C4-2B (cell line): ENCODE measurements at regions not wholly inside any gene's neighbourhood (a gene's known extent, or its start where the extent isn't known, plus 50 kb on each side); places are given as distances from the start of the nearest gene placed in this dataset.
"Not testable (repeated sequence)": the region's sequence is repeated elsewhere in the genome, so short reads cannot be mapped to it uniquely, and the experiment has no call there.

Experiments used
- ZFX ChIP-seq: fragments of 450-650 bp; IDR thresholded peaks from 2 replicates; pipeline ENCODE4 v1.6.1; 2017
- TF ChIP-seq, protein P1 (sequence below): fragments of 450-650 bp; conservative IDR thresholded peaks from 2 replicates; pipeline ENCODE4 v1.5.1; 2017; ENCODE audit warnings: mild to moderate bottlenecking

DNA sequence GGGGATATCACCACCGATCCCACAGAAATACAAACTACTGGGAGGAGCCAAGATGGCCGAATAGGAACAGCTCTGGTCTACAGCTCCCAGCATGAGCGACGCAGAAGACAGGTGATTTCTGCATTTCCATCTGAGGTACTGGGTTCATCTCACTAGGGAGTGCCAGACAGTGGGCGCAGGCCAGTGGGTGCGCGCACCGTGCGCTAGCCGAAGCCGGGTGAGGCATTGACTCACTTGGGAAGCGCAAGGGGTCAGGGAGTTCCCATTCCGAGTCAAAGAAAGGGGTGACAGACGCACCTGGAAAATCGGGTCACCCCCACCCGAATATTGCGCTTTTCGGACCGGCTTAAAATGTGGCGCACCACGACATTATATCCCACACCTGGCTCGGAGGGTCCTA is 261.2 kb downstream of the RMST start:
- TF ChIP-seq, protein P1, sequence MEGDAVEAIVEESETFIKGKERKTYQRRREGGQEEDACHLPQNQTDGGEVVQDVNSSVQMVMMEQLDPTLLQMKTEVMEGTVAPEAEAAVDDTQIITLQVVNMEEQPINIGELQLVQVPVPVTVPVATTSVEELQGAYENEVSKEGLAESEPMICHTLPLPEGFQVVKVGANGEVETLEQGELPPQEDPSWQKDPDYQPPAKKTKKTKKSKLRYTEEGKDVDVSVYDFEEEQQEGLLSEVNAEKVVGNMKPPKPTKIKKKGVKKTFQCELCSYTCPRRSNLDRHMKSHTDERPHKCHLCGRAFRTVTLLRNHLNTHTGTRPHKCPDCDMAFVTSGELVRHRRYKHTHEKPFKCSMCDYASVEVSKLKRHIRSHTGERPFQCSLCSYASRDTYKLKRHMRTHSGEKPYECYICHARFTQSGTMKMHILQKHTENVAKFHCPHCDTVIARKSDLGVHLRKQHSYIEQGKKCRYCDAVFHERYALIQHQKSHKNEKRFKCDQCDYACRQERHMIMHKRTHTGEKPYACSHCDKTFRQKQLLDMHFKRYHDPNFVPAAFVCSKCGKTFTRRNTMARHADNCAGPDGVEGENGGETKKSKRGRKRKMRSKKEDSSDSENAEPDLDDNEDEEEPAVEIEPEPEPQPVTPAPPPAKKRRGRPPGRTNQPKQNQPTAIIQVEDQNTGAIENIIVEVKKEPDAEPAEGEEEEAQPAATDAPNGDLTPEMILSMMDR, result not testable (repeated sequence)
- not testable (repeated sequence) for TF ChIP-seq ZFX
